Spleen (tissue), 7 donors: ENCODE measurements at regions not wholly inside any gene's neighbourhood (a gene's known extent, or its start where the extent isn't known, plus 50 kb on each side); places are given as distances from the start of the nearest gene placed in this dataset.

Experiments
- CTCF ChIP-seq, 11 experiments: fragments of 200-600 bp in 7 of 11; fragments of 450-650 bp in 4 of 11; sonication (generic) in 4 of 11; IDR thresholded peaks in 8 of 11; conservative IDR thresholded peaks in 3 of 11; 1 replicate in 7 of 11; 2 replicates in 4 of 11; pipeline versions ENCODE4 v1.4.0 to v1.8.0; 2016 to 2021; ENCODE audit warnings: antibody characterized with exemption in 11 of 11, inconsistent platforms in 4 of 11, mild to moderate bottlenecking in 1 of 11
- POLR2A ChIP-seq, 3 donors: fragments of 450-650 bp; IDR thresholded peaks; one replicate each; pipeline ENCODE4 v1.5.1; 2017; ENCODE audit warnings: antibody characterized with exemption in 3 of 3, mild to moderate bottlenecking in 1 of 3
- POLR2AphosphoS5 ChIP-seq, 3 donors: sonication (generic); formaldehyde crosslinking; IDR thresholded peaks; one replicate each; pipeline ENCODE4 v1.5.1; 2017; ENCODE audit warnings: antibody characterized with exemption in 3 of 3
- donor health status: DM: no; HTN: no; CAD: no; lungs with moderate emphysema.
- donor health status: DM: no; HTN: no; CAD: no.
- donor health status: DM: no; HTN: no; CAD: no.

GRCh38 chr3:107861422-107861821 is 229.4 kb downstream of the CD47 start:
- no peak for TF ChIP-seq POLR2A (IDR thresholded peaks at IDR 0.05)
- TF ChIP-seq POLR2AphosphoS5 (IDR thresholded peaks at IDR 0.05) = no peak
- no peak for TF ChIP-seq CTCF (IDR thresholded peaks at IDR 0.05 in 8 of 11, conservative IDR thresholded peaks at IDR 0.05 in 3 of 11)
